Keratinocyte (primary cell): ENCODE measurements at regions not wholly inside any gene's neighbourhood (a gene's known extent, or its start where the extent isn't known, plus 50 kb on each side); places are given as distances from the start of the nearest gene placed in this dataset.

Source experiments
- CTCF ChIP-seq, 3 experiments: IDR thresholded peaks in 1 of 3; conservative IDR thresholded peaks in 1 of 3; optimal IDR thresholded peaks in 1 of 3; 2 replicates in 2 of 3; 3 replicates in 1 of 3; pipeline versions ENCODE3 to v1.5.1; 2011; ENCODE audit warnings: low read length in 3 of 3, mild to moderate bottlenecking in 3 of 3, moderate library complexity in 2 of 3, control low read depth in 1 of 3, inconsistent platforms in 1 of 3; ENCODE audit not compliant: insufficient read depth in 2 of 3; ENCODE audit errors: extremely low read depth in 1 of 3
- EZH2 ChIP-seq: IDR thresholded peaks from one replicate; pipeline ENCODE4 v1.6.1; 2012; ENCODE audit warnings: inconsistent platforms, mild to moderate bottlenecking, low read length, moderate library complexity

GRCh38 chrX:139121616-139122286 lies 408.8 kb upstream of the F9 start:
- no peak for TF ChIP-seq EZH2
- no peak for TF ChIP-seq CTCF (optimal IDR thresholded peaks at IDR 0.05 in 1 of 3, IDR thresholded peaks at IDR 0.05 in 1 of 3, conservative IDR thresholded peaks at IDR 0.05 in 1 of 3; ENCODE audit: extremely low read depth in 1 of 3, insufficient read depth in 2 of 3, low read length in 3 of 3)
